Testis (tissue), 2 donors: ENCODE measurements at regions not wholly inside any gene's neighbourhood (a gene's known extent, or its start where the extent isn't known, plus 50 kb on each side); places are given as distances from the start of the nearest gene placed in this dataset.

Experiments
- CTCF ChIP-seq, 3 experiments: fragments of 450-650 bp in 2 of 3; fragments of 200-600 bp in 1 of 3; sonication (generic) in 1 of 3; IDR thresholded peaks; one replicate each; pipeline ENCODE4 v1.5.1; 2016 to 2019; ENCODE audit warnings: antibody characterized with exemption in 3 of 3, mild to moderate bottlenecking in 2 of 3, moderate library complexity in 1 of 3
- POLR2A ChIP-seq: fragments of 450-650 bp; IDR thresholded peaks from one replicate; pipeline ENCODE4 v1.6.1; 2017; ENCODE audit warnings: antibody characterized with exemption, mild to moderate bottlenecking, moderate library complexity

GRCh38 chr9:118192807-118193206 lies 488.6 kb downstream of the TLR4 start:
- no peak for TF ChIP-seq POLR2A
- TF ChIP-seq CTCF (IDR thresholded peaks at IDR 0.05) = no peak
